OCI-LY1 (cell line): ENCODE measurements at regions not wholly inside any gene's neighbourhood (a gene's known extent, or its start where the extent isn't known, plus 50 kb on each side); places are given as distances from the start of the nearest gene placed in this dataset.

ENCODE experiments used
- H2AFZ ChIP-seq: fragments of 200-600 bp; sonication (generic), shearing (Covaris generic); 2 replicates; pipeline ENCODE4 v1.6.0; 2014; ENCODE audit warnings: antibody characterized with exemption, mild to moderate bottlenecking, low read length
- H3F3A ChIP-seq: fragments of 200-600 bp; sonication (generic), shearing (Covaris generic); 2 replicates; pipeline ENCODE4 v1.6.0; 2014; ENCODE audit warnings: mild to moderate bottlenecking, antibody characterized with exemption, low read length, moderate library complexity; ENCODE audit not compliant: insufficient read depth
- H3K27ac ChIP-seq: fragments of 200-600 bp; sonication (generic); 2 replicates; pipeline ENCODE4 v1.5.1; 2014; ENCODE audit warnings: low read length, mixed run types, mild to moderate bottlenecking, low read depth; ENCODE audit not compliant: poor library complexity, severe bottlenecking
- H3K27me3 ChIP-seq: fragments of 200-600 bp; sonication (generic); 2 replicates; pipeline ENCODE4 v1.6.0; 2014; ENCODE audit warnings: antibody characterized with exemption, mild to moderate bottlenecking, low read length, moderate library complexity; ENCODE audit not compliant: insufficient read depth
- H3K36me3 ChIP-seq: fragments of 200-600 bp; sonication (generic); 2 replicates; pipeline ENCODE4 v1.6.1; 2014; ENCODE audit warnings: mild to moderate bottlenecking, antibody characterized with exemption, low read length, moderate library complexity, mixed read lengths; ENCODE audit not compliant: insufficient read depth
- H3K4me1 ChIP-seq: fragments of 200-600 bp; sonication (generic); 2 replicates; pipeline ENCODE4 v1.5.1; 2014; ENCODE audit warnings: mild to moderate bottlenecking, low read length, moderate library complexity; ENCODE audit not compliant: insufficient read depth, severe bottlenecking
- H3K4me2 ChIP-seq: fragments of 200-600 bp; sonication (generic), shearing (Covaris generic); 2 replicates; pipeline ENCODE4 v1.6.1; 2014; ENCODE audit warnings: low read length
- H3K4me3 ChIP-seq: fragments of 200-600 bp; sonication (generic); 2 replicates; pipeline ENCODE4 v1.5.1; 2014; ENCODE audit warnings: low read length, low read depth, mild to moderate bottlenecking, mixed read lengths; ENCODE audit not compliant: poor library complexity, severe bottlenecking
- H3K79me2 ChIP-seq: fragments of 200-600 bp; shearing (Covaris generic); 2 replicates; pipeline ENCODE4 v1.6.1; 2016; ENCODE audit warnings: mixed run types, low read length, mixed read lengths; ENCODE audit not compliant: insufficient read depth
- H3K9ac ChIP-seq: fragments of 200-600 bp; sonication (generic), shearing (Covaris generic); 2 replicates; pipeline ENCODE4 v1.6.1; 2014; ENCODE audit warnings: mild to moderate bottlenecking, low read length, mixed read lengths
- H3K9me2 ChIP-seq: fragments of 200-600 bp; sonication (generic), shearing (Covaris generic); 2 replicates; pipeline ENCODE4 v1.6.1; 2014; ENCODE audit warnings: low read depth, mild to moderate bottlenecking, low read length, mixed read lengths
- H3K9me3 ChIP-seq: fragments of 200-600 bp; shearing (Covaris generic); 2 replicates; pipeline ENCODE4 v1.6.1; 2014; ENCODE audit warnings: low read length, mixed read lengths
- H4K20me1 ChIP-seq: fragments of 200-600 bp; sonication (generic), shearing (Covaris generic); 2 replicates; pipeline ENCODE4 v1.6.0; 2016; ENCODE audit warnings: mild to moderate bottlenecking, low read length; ENCODE audit not compliant: insufficient read depth
- EZH2 ChIP-seq: fragments of 200-600 bp; sonication (generic), shearing (Covaris generic); IDR thresholded peaks from 2 replicates; pipeline ENCODE4 v1.8.0; 2017; ENCODE audit warnings: borderline replicate concordance, mixed run types, mild to moderate bottlenecking, antibody characterized with exemption, low read length, moderate library complexity, mixed read lengths
- TF ChIP-seq, protein P1 (sequence below): fragments of 200-600 bp; sonication (generic), shearing (Covaris generic); IDR thresholded peaks from 2 replicates; pipeline ENCODE4 v1.5.1; 2017; ENCODE audit warnings: mild to moderate bottlenecking, antibody characterized with exemption, low read length, moderate library complexity, mixed read lengths

DNA sequence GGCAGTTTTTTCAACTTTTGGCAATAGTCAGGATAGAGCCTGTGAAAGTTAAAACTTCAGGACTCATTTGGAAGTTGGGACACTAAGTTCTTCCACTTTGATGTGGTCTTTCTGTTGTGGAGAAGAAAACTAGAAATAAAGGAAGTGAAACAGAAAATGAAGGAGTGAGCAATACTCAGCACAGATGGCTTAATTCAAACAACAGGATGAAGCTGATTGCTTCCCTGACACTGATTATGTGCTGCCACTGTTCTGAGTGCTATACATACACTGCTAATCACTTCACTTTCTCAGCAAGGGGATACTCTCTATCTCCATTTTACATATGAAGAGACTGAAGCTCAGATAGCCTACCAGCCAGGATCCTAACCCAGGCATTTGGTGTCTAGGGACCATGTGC, 235.1 kb upstream of the CPEB2 start:
- H3K9me2 ChIP-seq = no peaks in the 10 kb centered on the region
- H3K4me3 ChIP-seq = no peak overlapping the region
- no peak for TF ChIP-seq EZH2
- TF ChIP-seq, protein P1, sequence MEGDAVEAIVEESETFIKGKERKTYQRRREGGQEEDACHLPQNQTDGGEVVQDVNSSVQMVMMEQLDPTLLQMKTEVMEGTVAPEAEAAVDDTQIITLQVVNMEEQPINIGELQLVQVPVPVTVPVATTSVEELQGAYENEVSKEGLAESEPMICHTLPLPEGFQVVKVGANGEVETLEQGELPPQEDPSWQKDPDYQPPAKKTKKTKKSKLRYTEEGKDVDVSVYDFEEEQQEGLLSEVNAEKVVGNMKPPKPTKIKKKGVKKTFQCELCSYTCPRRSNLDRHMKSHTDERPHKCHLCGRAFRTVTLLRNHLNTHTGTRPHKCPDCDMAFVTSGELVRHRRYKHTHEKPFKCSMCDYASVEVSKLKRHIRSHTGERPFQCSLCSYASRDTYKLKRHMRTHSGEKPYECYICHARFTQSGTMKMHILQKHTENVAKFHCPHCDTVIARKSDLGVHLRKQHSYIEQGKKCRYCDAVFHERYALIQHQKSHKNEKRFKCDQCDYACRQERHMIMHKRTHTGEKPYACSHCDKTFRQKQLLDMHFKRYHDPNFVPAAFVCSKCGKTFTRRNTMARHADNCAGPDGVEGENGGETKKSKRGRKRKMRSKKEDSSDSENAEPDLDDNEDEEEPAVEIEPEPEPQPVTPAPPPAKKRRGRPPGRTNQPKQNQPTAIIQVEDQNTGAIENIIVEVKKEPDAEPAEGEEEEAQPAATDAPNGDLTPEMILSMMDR = no peak
- no peak overlapping the region for H3K9ac ChIP-seq
- no peaks in the 10 kb centered on the region for H3K36me3 ChIP-seq
- no peak overlapping the region for H3K4me2 ChIP-seq
- no peak overlapping the region for H2AFZ ChIP-seq
- no peaks in the 10 kb centered on the region for H3K9me3 ChIP-seq
- H3K4me1 ChIP-seq = no peaks in the 10 kb centered on the region
- H3K79me2 ChIP-seq = no peaks in the 10 kb centered on the region
- no peaks in the 10 kb centered on the region for H3F3A ChIP-seq
- H3K27me3 ChIP-seq = no peaks in the 10 kb centered on the region
- no peaks in the 10 kb centered on the region for H4K20me1 ChIP-seq
- no peak overlapping the region for H3K27ac ChIP-seq

GRCh38 chr4:14768449-14768848, 233.8 kb upstream of the CPEB2 start:
- H3K79me2 ChIP-seq = no peaks in the 10 kb centered on the region
- no peaks in the 10 kb centered on the region for H3F3A ChIP-seq
- H4K20me1 ChIP-seq = no peaks in the 10 kb centered on the region
- H3K36me3 ChIP-seq = no peaks in the 10 kb centered on the region
- no peak overlapping the region for H3K4me2 ChIP-seq
- no peak overlapping the region for H3K9ac ChIP-seq
- no peaks in the 10 kb centered on the region for H3K4me1 ChIP-seq
- H3K27ac ChIP-seq = no peak overlapping the region
- H3K9me2 ChIP-seq = no peaks in the 10 kb centered on the region
- TF ChIP-seq, protein P1 = no peak
- TF ChIP-seq EZH2 = no peak
- H2AFZ ChIP-seq = no peak overlapping the region
- no peak overlapping the region for H3K4me3 ChIP-seq
- no peaks in the 10 kb centered on the region for H3K9me3 ChIP-seq
- no peaks in the 10 kb centered on the region for H3K27me3 ChIP-seq

GRCh38 chr4:14769993-14770392, 232.3 kb upstream of the CPEB2 start:
- Histone ChIP-seq H3K9me2 (no peaks in the 10 kb centered on the region), H3K27ac (no peak overlapping the region), H3K9ac (no peak overlapping the region), H3K4me1 (no peaks in the 10 kb centered on the region), H3K4me3 (no peak overlapping the region), H3K9me3 (no peaks in the 10 kb centered on the region), H2AFZ (no peak overlapping the region), H4K20me1 (no peaks in the 10 kb centered on the region), H3K4me2 (no peak overlapping the region), H3F3A (no peaks in the 10 kb centered on the region), H3K79me2 (no peaks in the 10 kb centered on the region), H3K36me3 (no peaks in the 10 kb centered on the region), H3K27me3 (no peaks in the 10 kb centered on the region)
- no peak for TF ChIP-seq EZH2
- TF ChIP-seq, protein P1 = no peak
